ENCODE measurements at regions not wholly inside any gene's neighbourhood (a gene's known extent, or its start where the extent isn't known, plus 50 kb on each side); places are given as distances from the start of the nearest gene placed in this dataset.

- Histone ChIP-seq H3K36me3 (ENCODE audit: control insufficient read depth, insufficient read depth, low read length) (no peaks in the 10 kb centered on the region), H3K4me1 (ENCODE audit: control insufficient read depth, insufficient read depth, low read length) (no peaks in the 10 kb centered on the region), H3K27me3 (ENCODE audit: control insufficient read depth, insufficient read depth, low read length) (no peaks in the 10 kb centered on the region), H3K27ac (ENCODE audit: low read length) (no peak overlapping the region), H3K9me3 (ENCODE audit: control insufficient read depth, insufficient read depth, low read depth, low read length) (no peaks in the 10 kb centered on the region), H3K4me3 (ENCODE audit: low read depth in 2 of 2, low read length in 2 of 2) (no peak overlapping the region)
- intact Hi-C loops (cut with micrococcal nuclease; ENCODE audit: unreplicated experiment) (no loop called here), in situ Hi-C loops (cut with HindIII; ENCODE audit: low pct_unique_long_range_greater_than_20kb, low sequenced_read_pairs) (no loop called here)
- no peak for TF ChIP-seq SIN3A (IDR thresholded peaks at IDR 0.05; ENCODE audit: borderline replicate concordance, insufficient read depth, low read depth, low read length)
- no peak for TF ChIP-seq POLR2AphosphoS5 (IDR thresholded peaks at IDR 0.05; ENCODE audit: low read depth, low read length)
- no peak for TF ChIP-seq CTCF (IDR thresholded peaks at IDR 0.05)
- no peak for TF ChIP-seq TCF7L2 (IDR thresholded peaks at IDR 0.05; ENCODE audit: low read depth, low read length)
- TF ChIP-seq REST (IDR thresholded peaks at IDR 0.05; ENCODE audit: insufficient read depth in 1 of 2, low read depth in 2 of 2, low read length in 1 of 2), result no peak
- ChIA-PET POLR2A (no interaction called here), CTCF (no interaction called here)
- no peak for DNase-seq (ENCODE audit: low read depth, low spot score)
- BruUV-seq (replicated peaks), result no TSS peak
- ATAC-seq, result no peak
These were observed 467.5 kb upstream of the CHST9 start for GRCh38 chr18:27652480-27653121.

GRCh38 chr18:27649621-27650020 is 464.5 kb upstream of the CHST9 start:
- intact Hi-C loops (cut with micrococcal nuclease; ENCODE audit: unreplicated experiment), result no loop called here
- no TSS peak for BruUV-seq (replicated peaks)
- no peaks in the 10 kb centered on the region for H3K27me3 ChIP-seq (ENCODE audit: control insufficient read depth, insufficient read depth, low read length)
- no peaks in the 10 kb centered on the region for H3K9me3 ChIP-seq (ENCODE audit: control insufficient read depth, insufficient read depth, low read depth, low read length)
- no peak for DNase-seq (ENCODE audit: low read depth, low spot score)
- no peak overlapping the region for H3K27ac ChIP-seq (ENCODE audit: low read length)
- H3K4me3 ChIP-seq (ENCODE audit: low read depth in 2 of 2, low read length in 2 of 2), result no peak overlapping the region
- ChIA-PET POLR2A (no interaction called here), CTCF (no interaction called here)
- H3K36me3 ChIP-seq (ENCODE audit: control insufficient read depth, insufficient read depth, low read length), result no peaks in the 10 kb centered on the region
- no peaks in the 10 kb centered on the region for H3K4me1 ChIP-seq (ENCODE audit: control insufficient read depth, insufficient read depth, low read length)
- no peak for ATAC-seq
- TF ChIP-seq REST (IDR thresholded peaks at IDR 0.05; ENCODE audit: insufficient read depth in 1 of 2, low read depth in 2 of 2, low read length in 1 of 2), result no peak
- no peak for TF ChIP-seq TCF7L2 (IDR thresholded peaks at IDR 0.05; ENCODE audit: low read depth, low read length)
- TF ChIP-seq SIN3A (IDR thresholded peaks at IDR 0.05; ENCODE audit: borderline replicate concordance, insufficient read depth, low read depth, low read length), result no peak
- no peak for TF ChIP-seq CTCF (IDR thresholded peaks at IDR 0.05)
- TF ChIP-seq POLR2AphosphoS5 (IDR thresholded peaks at IDR 0.05; ENCODE audit: low read depth, low read length), result no peak
- in situ Hi-C loops (cut with HindIII; ENCODE audit: low pct_unique_long_range_greater_than_20kb, low sequenced_read_pairs), result no loop called here

Data from Panc1 (cell line).